Epithelial cell of esophagus (primary cell): ENCODE measurements at regions not wholly inside any gene's neighbourhood (a gene's known extent, or its start where the extent isn't known, plus 50 kb on each side); places are given as distances from the start of the nearest gene placed in this dataset.

Experiments used
- DNase-seq: peaks from one replicate; pipeline ENCODE4 v3.0.0; 2010; ENCODE audit warnings: low read depth
- H3K4me3 ChIP-seq: 2 replicates; pipeline ENCODE4 v1.5.1; 2011; ENCODE audit warnings: mild to moderate bottlenecking, low read length, control low read depth
- CTCF ChIP-seq: IDR thresholded peaks from 2 replicates; pipeline ENCODE4 v1.5.1; 2011; ENCODE audit warnings: low read depth, mild to moderate bottlenecking, low read length, control low read depth, inconsistent platforms; ENCODE audit not compliant: insufficient read depth; ENCODE audit errors: missing control alignments

- no peak for DNase-seq
- H3K4me3 ChIP-seq: no peak overlapping the region
- TF ChIP-seq CTCF: no peak
Measured at GRCh38 chr7:106386958-106387357, 102.2 kb upstream of the NAMPT start.

GRCh38 chr7:106384373-106384772, 99.6 kb upstream of the NAMPT start:
- H3K4me3 ChIP-seq: no peak overlapping the region

GRCh38 chr7:106382929-106383328, 98.1 kb upstream of the NAMPT start:
- no peak for DNase-seq
- no peak for TF ChIP-seq CTCF
- H3K4me3 ChIP-seq: no peak overlapping the region

More at GRCh38 chr7:106384373-106384772, 99.6 kb upstream of the NAMPT start:
- DNase-seq: peak; percentile 40
- TF ChIP-seq CTCF: no peak

- no peak overlapping the region for H3K4me3 ChIP-seq
- no peak for TF ChIP-seq CTCF
- DNase-seq: no peak
Measured at GRCh38 chr7:106382129-106382528, 97.3 kb upstream of the NAMPT start.

DNA sequence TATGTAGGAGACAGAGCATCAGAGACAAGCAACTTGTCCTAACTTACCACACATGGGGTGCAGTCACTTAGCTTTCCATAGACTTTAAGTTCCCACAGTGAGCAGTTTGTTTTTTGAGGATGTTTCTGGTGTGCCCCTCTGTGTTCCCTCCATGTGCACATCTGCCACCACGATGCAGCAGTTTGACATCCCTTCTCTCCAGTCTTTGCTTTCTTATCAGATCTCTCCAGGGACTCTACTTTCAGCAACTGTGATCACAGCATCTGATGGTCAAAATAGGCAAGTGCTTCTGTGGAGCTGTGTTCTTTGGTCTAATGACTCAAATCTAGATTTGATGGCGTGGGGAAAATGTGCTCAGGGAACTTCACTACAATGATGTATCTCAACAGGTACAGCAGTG, 96.5 kb upstream of the NAMPT start:
- no peak for TF ChIP-seq CTCF

DNA sequence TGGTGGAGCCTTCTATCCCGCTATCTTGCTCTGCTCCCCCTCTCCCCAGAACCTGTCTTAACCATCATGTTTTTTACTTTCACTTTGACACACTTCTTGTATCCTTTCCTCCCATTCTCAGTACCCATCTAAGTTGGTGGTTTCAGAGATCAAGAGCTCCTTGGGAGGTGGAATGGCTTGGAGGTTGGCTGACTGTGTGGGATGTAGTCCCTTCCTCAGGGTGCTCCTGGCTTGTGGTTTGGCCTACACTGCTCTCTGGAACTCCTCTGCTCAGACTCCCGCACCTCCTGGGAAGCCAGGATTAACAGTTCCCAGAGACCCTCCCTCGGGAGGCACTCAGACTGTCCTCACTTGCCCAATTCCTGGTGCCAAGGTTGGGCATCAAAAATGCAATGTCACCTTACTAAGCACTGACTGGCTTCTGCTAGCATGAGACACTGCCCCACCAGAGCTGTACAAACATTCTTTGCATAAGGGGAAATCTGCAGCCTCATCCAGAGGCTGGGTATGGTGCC, 93.1 kb upstream of the NAMPT start:
- DNase-seq: peak; percentile 17
- TF ChIP-seq CTCF: no peak
- no peak overlapping the region for H3K4me3 ChIP-seq

More for the DNA sequence above, 96.5 kb upstream of the NAMPT start:
- no peak overlapping the region for H3K4me3 ChIP-seq
- DNase-seq: no peak

GRCh38 chr7:106376026-106376799, 91.4 kb upstream of the NAMPT start:
- no peak for DNase-seq
- TF ChIP-seq CTCF: no peak
- no peak overlapping the region for H3K4me3 ChIP-seq
